IPS-NIHi7 (cell line): ENCODE measurements at regions not wholly inside any gene's neighbourhood (a gene's known extent, or its start where the extent isn't known, plus 50 kb on each side); places are given as distances from the start of the nearest gene placed in this dataset.

Source experiments
- DNase-seq: peaks from one replicate; pipeline ENCODE4 v3.0.0; 2012; ENCODE audit warnings: mixed read lengths; ENCODE audit errors: extremely low spot score

DNA sequence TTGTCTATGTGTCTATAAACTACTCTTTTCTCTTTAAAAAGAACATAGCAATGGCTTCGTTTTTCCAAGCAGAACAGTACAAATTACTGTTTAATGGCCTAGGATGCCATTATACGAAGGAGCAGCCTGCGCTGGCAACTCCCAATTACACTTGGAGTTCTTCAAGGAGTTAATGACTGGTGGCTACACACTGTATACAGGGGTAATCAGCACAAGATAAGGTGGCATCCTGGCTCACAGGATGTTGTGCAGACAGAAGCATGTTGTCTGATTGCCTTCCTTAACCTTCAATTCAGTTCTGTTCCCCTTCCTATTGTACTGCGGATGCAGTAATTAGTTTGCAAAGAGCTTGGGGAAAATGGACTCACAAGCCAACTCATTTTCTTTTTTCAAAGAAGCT is 250.7 kb upstream of the ROBO2 start:
- peak; percentile 9 for DNase-seq

DNA sequence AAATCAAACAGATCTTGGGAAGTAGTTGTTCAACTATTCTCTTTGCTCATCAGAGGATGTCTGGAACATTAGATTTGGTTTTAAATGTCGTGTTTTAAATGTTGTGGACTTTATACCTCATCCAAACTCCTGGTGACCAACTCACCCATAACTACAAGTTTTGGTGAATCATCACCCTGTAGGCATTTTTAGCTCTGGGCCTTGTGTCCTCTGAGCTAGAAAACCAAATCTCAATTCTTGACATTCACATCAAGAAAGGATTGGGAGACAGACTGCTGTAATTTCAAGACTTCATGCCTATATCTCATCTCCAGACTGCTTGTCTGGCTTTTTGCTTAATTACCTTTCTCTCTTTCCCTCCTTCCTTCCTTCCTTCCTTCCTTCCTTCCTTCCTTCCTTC is 228.5 kb upstream of the ROBO2 start:
- DNase-seq: no peak

GRCh38 chr3:76812649-76813242 is 227.2 kb upstream of the ROBO2 start:
- DNase-seq: no peak

GRCh38 chr3:76815561-76815960 is 224.3 kb upstream of the ROBO2 start:
- DNase-seq: no peak

DNA sequence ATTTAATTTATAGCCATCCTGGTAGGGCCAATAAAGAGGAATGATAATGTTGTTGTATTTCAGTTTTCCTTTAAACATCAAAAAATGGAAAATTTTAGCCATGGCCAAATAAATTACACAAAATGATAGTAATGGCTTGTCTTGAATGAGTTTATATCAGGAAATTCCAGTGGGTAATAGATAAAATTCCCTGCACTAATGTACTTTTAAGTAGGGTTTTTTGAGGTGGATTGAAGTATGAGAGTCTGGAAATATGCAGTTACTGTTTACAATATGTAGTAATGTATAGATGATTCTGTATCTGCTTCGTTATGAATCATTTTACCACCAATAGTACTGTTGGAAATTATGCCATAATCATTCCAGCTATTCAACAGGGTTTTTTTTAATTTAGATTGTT is 219.4 kb upstream of the ROBO2 start:
- no peak for DNase-seq

DNA sequence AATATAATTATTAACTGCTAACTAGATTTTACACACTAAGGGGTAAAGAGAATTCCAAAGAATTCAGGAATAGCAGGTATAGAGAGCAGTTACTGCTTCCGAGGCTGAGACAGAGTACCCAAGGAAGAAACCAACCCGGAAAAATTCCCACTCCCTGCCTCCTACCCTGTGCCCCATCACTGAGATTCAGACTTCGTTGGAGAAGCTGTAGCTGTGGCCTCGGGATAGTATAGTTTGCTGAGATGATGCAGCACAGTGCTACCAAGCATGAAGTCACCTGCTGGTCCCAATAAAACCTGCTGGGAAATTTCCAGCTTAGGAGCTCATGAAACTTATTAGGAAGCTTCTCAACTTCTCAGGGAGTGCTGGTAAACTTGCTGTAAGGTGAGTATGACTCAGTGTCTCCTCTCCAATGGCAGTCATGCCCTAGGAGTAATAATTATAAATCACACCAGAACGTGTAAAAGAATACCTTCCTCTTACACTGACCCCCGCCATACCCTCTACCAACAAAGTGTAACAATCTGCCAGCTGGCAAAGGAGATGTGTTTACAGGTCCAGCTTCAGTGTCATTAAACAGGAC is 215.2 kb upstream of the ROBO2 start:
- no peak for DNase-seq

GRCh38 chr3:76826861-76827260 is 213.0 kb upstream of the ROBO2 start:
- no peak for DNase-seq

DNA sequence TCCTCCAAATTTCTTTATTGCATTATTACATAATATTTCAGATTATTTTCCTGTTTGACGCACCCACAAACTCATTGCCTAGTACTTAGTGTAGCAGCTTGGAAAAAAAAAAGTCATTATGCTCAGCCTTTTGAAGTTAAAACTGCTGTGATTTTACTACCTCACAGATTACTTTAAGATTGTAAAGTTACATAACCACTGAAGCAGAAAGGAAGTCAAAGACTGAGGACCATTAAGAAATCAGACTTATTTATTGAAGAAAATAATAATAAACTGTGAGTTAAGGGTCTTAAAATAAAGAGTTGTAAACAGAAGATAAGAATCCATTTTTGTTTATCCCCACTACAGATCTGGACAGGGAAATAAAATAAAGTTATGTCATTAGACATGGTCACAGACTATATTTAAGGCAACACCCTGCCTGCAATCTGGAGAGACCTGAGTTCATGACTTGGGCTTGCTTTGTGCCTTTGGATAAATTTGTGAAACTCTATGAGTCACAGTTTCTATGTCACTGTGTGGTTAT is 212.1 kb upstream of the ROBO2 start:
- DNase-seq: no peak

GRCh38 chr3:76834657-76835056 is 205.2 kb upstream of the ROBO2 start:
- DNase-seq: no peak

DNA sequence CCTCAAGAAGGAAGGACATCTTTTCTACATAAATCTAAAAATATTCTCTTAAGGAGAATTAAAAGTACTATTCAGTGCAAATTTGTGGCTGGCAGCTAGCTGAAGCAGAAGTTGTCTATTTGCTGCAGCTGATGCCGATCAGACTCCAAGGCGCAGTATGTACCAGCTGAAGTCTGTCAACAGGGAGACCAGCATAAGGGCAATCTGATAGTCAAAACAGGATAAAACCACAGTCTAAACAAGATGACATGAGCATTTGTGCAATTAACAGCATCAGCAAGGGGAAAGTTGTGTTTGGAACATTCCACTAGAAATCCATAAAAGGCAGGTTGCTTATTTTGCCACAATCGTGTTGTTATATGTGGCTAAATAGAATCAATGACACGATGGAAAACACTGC is 198.2 kb upstream of the ROBO2 start:
- no peak for DNase-seq

- DNase-seq: no peak
Measured at GRCh38 chr3:76842216-76842615, 197.7 kb upstream of the ROBO2 start.

GRCh38 chr3:76855451-76855850 is 184.4 kb upstream of the ROBO2 start:
- DNase-seq: no peak

- no peak for DNase-seq
Measured at GRCh38 chr3:76859596-76859995, 180.3 kb upstream of the ROBO2 start.

DNA sequence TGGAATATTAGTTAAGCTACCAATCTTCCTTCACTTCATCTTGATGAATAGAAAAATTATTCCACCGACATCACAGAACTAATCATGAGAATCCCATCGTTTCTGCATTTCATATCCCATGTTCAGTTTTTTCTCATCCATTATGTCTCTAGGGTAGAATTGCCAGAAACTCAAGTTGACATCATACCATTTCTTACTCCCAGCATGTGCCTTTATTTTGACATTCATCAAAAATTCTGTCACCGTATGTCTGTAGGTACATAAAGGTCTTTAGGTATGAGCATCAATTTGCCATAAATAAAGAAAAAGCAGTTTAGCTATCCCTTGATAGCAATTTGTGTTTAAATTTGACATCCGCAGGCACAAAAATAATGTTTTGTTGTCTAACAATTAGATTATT is 175.5 kb upstream of the ROBO2 start:
- DNase-seq: no peak

- DNase-seq: no peak
Measured at GRCh38 chr3:76866729-76867408, 173.0 kb upstream of the ROBO2 start.

DNA sequence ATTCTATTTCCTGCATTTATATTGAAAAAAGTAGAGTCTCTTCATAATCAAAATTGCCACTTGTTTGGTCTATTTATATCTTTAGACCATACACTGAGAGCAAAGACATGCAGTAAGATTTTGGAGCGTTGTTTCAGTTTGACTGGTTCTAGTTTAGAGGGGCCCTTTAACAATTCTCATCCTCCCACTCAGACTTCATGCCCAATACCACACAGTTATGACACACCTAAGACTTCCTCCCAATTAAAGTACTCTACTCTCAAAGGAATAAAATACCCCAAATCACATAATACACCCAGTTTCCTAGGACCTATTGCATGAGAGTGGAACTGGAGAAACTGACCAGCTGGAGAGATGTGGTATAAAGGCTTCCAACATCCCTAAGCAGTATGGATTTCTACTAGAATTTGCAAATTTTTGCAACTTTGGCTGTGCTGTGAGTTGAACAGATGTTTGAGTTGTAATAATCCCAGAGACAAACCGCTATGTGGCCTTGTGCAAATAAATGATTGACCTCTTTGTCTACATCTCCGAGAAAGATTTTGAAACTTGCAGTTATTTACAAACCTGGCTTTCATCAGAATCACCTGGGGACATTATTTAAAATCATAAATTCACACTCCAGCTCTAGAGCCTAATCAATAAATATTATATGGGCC is 170.0 kb upstream of the ROBO2 start:
- no peak for DNase-seq

DNA sequence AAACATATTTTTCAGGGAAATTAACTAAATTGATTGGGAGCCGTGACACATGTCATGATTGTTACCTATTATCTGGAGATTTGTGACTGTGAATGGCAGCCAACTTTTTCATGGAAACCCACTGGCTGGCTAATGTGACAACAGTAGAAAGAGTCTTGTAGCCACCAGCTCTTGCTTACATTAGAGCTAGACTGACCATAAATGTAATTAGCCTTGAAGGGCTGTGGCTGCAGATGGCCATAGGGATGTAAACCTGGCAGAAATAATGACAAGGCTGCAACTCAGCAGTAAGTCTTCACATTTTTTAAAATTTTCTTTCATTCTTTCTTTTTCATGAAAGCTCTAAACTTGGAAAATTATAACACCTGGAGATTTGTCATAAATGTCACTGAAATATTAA is 168.2 kb upstream of the ROBO2 start:
- DNase-seq: no peak

DNA sequence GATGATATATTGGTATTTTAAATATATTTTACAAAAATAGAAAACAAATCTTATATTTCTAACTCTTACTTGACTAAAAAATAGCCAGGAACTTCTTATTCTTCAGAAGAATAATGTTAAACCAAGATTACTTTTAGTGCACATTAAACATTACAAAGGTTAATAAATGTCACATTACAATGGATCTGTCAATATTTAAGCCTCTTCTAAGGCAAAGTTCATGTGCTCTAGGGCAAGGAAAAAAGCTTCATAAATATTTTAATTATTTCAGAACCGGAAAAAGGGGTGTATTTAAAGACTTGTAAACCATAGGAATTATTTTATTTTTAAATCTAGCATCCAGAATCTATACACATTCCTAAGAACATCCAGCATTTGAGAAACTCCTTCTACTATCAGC is 166.9 kb upstream of the ROBO2 start:
- DNase-seq: no peak

GRCh38 chr3:76873532-76874242 is 166.2 kb upstream of the ROBO2 start:
- DNase-seq: peak; percentile 9

GRCh38 chr3:76879959-76880358 is 159.9 kb upstream of the ROBO2 start:
- no peak for DNase-seq

DNA sequence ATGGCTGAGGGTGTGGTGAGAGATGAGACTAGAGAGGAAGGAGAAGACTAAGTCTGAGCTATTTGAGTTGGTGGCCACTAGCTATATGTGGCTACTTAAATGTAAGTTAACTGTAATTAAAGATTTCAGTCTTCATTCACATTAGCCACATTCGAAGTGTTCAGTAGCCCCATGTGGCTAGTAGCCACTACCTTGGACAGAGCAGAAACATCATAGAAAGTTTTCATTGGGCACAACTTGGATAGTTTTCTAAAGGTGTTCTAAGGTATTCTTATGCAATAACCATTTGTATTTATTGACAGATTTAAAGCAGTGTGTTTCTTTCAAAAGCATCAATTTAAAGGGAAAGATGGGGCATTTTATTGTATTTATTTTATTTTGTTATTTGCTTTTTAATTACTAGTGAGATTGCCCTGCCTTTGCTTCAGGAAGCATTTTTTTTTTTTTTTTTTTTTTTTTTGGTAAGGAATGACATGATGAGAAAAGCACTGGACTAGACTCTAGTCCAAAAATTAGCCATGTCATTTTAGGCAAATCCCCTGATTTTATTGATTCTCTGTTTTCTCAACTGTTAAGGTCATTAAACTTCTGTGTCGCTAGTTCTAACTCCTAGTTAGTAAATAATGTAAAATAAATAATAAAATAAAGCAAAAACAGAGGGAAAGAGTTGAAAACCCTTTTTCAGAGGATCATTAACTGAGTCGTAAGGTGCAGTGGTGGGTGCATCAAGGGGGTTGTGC is 153.0 kb upstream of the ROBO2 start:
- no peak for DNase-seq
